ENCODE measurements at regions not wholly inside any gene's neighbourhood (a gene's known extent, or its start where the extent isn't known, plus 50 kb on each side); places are given as distances from the start of the nearest gene placed in this dataset.
A peak's percentile ranks its signal among the peaks of the same experiment; 100 is the strongest.
"Not testable (repeated sequence)": the region's sequence is repeated elsewhere in the genome, so short reads cannot be mapped to it uniquely, and the experiment has no call there.

- DNase-seq = no peak
Observed at GRCh38 chr12:107377596-107378385, 284.4 kb upstream of the CRY1 start.

GRCh38 chr12:107378609-107379008 lies 285.3 kb upstream of the CRY1 start:
- no peak for DNase-seq

- not testable (repeated sequence) for DNase-seq
Observed at GRCh38 chr12:107379142-107379851, 285.9 kb upstream of the CRY1 start.

DNA sequence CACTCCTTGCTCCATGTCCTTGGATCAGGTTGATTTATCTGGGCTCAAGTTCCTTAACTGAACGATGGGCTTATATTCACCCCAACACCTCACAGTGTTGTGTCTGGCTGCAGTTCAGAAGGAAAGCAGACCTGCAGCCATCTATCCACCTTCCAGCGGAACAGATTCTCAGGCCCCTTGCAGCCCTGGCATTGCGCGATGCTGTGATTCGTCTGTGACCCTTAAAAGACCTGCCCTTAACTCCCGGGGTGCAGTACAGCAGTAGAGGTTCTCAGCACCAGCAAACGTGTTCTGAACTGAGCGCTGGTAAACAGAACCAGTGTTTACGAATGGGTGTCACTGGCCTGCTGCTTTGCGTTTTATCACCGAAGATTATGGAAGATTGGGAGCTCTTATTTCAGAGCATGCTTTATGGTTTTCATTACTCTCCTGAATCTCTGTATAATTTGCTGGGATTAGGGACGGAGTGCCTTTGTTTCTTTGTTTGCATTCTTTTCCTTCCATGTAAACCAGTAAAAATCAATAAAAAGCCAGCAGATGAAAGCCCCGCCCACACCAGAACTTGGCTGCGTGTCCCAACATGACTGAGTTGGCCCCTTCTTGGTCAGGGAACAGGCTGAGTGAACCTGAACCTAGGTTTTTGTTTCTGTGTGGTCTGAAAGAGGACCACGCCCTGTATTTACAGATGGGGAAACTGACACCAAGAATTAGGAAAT lies 286.7 kb upstream of the CRY1 start:
- no peak for DNase-seq

DNA sequence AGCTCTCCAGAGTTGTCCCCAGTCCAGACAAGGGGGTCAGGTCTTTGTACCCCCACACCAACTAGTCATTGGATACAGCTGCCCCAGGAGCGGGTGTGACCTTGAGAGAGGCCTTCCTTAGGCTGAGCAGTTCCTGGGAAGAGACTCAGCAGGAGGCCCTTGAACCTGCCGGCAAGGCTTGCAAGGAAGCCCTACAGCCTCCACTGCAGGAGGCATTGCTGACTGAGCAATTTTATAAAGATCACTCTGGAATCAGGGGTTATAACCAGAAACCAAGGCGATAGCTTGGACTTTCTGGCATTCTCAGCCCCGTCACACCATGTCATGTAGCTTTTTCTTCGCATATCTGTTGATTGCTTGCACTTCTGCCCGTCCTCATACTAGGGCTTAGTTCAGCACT lies 291.3 kb upstream of the CRY1 start:
- no peak for DNase-seq

DNA sequence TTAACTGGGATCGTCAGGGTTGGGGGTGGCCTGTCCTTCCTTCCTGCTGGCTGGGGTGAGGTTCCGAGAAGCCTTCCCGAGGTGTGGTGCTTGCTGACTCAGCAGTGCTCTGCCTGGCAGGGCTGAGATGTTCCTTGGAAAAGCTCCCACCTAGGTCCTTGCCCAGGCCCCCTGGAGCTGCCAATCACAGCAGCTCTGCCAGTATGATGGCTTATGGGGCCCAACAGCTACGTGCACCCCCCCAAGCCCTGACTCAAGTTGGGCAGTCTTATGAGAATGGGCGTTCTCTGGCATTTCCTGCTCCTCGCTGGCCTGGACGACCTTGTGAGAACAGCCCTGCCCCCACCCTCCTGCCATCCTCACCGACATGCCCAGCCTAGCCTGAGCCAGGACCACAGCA lies 292.2 kb upstream of the CRY1 start:
- DNase-seq = no peak

- no peak for DNase-seq
Observed at GRCh38 chr12:107386569-107386968, 293.2 kb upstream of the CRY1 start.

DNA sequence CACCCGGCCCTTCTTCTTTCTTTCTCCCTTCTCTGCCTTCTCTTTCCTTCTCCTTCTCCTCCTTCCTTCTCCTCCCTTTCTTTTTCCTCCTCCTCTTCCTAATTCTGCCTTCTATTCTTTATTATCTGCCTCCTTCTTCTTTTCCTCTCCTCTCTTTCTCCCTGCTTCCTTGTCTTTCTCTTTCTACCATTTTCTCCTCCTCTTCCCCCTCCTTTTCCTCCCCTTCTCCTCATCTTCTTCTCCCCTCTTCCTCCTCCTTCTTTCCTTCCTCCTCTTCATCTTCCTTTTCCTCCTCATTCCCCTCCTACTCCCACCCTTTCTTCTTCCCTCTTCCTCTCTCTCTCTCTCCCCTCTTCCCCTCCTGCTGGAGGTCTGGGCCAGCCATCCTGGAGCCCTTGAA lies 294.9 kb upstream of the CRY1 start:
- no peak for DNase-seq

DNA sequence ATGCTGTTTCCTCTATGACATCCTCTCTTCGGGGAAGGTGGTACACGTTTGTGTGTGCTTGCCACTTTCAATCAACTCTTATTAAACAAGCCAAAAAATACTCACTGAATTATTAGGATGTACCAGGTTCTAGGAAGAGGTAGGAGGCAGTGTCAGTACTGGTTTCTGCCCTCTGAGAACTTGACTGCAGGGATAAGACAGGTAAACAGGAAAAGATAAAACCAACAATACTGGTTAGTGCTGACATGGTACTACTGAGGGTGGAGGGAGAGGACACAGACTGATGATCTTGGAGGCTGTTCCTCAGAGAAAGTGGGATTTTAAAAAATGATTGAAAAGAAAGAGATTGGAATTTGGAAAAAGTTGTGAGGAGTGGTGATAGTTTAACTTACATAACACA lies 295.2 kb upstream of the PWP1 start:
- no peak for DNase-seq

GRCh38 chr12:107393043-107393717 lies 292.4 kb upstream of the PWP1 start:
- DNase-seq = no peak

GRCh38 chr12:107394693-107395092 lies 290.9 kb upstream of the PWP1 start:
- DNase-seq = no peak

GRCh38 chr12:107395817-107396216 lies 289.8 kb upstream of the PWP1 start:
- DNase-seq = no peak

GRCh38 chr12:107396991-107397390 lies 288.6 kb upstream of the PWP1 start:
- DNase-seq = no peak

DNA sequence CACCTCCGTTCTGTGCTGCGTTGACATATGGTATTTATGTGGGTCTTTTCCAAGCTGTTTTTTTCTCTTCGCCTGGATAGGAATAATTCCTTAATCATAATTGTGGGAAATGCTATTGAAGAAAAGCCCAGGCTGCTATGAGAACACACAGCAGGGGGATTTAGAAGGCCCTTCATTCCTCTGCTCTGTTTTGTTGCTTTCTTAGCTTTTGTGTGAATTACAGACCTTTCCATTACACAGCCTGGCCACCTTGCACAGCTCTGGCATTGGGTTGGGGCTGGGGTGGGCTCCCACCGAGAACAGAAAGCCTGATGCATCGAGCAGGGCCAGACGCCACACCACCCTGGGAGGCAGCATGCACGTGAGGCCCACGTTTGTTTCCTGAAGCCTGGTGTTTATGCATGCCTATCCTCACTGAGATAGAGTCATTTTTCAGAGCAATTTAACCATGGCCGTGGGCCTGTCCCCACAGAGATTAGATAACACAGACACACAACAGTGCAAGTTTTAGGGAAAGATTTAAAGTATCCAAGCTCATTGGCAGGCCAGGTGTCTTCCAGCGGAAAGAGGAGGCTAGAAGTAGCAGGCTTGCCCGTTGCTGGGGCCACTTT lies 287.6 kb upstream of the PWP1 start:
- no peak for DNase-seq

- DNase-seq = no peak
Observed at GRCh38 chr12:107399046-107399445, 286.6 kb upstream of the PWP1 start.

DNA sequence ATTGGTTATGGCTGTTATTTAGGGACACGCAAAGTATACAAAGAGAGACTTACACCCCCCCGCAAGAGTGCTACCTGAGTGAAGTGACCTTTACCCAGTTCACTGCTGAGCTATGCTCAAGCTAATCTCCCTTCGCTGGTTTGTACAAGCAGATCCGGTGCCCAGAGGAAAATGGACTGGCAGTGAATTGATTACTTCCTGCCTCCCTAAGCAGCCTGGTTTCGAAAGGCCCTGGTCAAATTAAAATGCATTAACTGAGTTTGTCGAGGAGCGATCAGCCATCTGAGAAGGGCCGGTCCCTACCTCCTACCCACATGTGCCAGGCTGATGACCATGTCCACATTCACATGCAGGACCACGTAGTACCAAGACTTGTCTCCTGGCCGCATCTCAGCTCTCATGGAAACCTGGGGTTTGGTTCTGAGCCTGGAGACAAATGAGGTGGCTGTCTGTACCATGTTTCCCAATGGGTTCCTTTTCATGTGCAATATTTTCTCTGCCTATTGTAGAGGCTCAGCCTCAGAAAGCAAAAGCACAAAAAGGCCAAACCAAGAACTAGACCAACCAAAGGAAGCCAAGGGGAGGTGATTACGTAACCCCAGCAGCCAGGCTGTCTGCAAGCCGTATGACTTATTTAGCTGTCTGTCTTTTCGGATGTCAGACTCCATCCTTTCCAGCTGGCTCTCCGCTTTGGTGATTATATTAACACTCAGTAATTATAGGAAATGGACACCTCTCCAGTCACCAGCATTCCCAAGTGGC lies 284.7 kb upstream of the PWP1 start:
- DNase-seq = peak; percentile 80 to 82

DNA sequence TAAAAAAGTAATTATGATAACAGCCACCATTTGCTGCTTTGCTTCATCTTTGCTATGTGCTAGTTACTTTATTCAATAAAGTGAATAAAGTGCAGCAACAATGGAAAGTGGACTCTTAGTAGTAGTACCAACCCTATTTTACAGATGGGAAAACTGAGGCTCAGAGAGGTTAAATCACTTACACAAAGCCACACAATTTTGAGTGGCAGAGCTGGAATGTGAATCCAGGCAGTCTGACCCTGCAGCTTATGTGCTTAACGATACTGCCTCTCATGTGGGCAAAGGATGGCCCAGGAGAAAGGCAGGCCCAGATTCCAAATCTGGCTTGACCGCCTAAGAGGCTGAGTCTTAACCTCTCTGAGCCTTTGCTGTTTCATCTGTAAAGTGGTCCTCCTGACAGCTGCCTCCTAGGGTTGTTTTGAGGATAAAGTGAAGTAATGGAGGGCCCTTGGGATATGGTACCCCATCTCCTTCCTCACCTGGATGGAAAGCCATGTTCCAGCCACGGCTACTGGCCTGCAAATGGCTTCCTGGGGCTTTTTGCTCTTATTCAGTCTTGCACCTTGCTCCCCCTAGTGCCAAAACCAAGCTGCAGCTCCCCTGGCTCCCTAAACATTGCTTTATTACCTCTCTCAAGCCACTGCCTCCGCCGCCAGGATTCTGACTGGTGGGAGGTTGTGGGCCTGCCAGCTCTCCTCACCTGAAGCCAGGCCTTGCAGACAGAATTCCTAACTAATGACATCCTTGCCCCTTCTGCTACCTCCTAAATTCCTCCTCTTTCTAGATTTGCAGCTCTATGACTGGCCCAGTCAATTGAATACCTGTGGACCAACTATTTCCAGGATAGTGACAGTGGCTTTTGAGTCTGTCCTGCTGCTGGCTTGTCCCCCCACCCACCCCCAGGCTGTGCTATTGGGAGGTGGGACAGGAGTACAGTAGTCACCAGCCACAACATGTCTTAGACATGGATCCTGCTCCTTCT lies 283.3 kb upstream of the PWP1 start:
- DNase-seq = peak; percentile 62 to 72

GRCh38 chr12:107404981-107405380 lies 280.6 kb upstream of the PWP1 start:
- DNase-seq = peak; percentile 55

DNA sequence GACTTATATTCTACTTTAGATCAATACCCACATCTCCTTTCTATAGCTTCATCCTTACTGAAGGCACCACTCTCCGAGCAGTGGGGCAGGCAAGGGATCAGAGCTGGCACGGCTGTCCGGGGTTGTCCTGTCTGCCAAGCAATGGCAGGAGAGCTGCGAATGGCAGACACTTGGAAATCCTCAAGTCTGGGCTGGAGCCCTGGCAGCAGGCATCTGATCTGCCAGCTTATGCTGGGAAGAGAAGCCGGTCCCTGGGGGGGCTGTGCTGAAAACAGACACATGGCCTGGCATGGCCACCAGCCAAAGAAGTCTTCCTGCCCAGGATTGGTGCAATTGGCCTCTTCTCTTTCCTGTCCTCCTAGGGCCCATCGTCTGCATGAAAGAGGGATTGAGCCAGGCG lies 280.2 kb upstream of the PWP1 start:
- no peak for DNase-seq

- DNase-seq = no peak
Observed at GRCh38 chr12:107406932-107407331, 278.7 kb upstream of the PWP1 start.
